ENCODE measurements at regions not wholly inside any gene's neighbourhood (a gene's known extent, or its start where the extent isn't known, plus 50 kb on each side); places are given as distances from the start of the nearest gene placed in this dataset.

DNA sequence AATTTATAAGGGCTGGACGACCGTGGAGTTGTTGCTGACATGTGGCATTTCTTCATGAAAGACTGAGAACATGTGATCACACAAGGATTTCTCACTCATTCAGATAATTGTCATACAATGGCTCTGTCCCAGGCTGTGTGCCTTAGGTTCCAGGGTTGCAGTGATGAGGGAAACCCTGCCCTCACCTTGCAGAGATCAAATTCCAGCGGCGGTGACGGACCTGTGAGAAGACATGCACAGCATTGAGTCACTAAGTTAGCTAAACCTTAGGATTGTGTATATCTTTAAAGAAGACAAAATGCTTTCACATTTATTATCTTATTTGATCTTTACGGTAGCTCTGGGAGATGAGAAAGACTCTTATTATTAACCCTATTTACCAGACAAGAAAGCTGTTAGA lies 1029.1 kb downstream of the BCL11B start:
- no peaks in the 10 kb centered on the region for H3K79me2 ChIP-seq (replicated peaks; ENCODE audit: insufficient read depth, low read length)
- H3K27ac ChIP-seq (ENCODE audit: low read length): no peak overlapping the region
- H2AFZ ChIP-seq (ENCODE audit: low read depth, low read length): no peak overlapping the region
- H3K4me2 ChIP-seq (ENCODE audit: low read length): no peak overlapping the region
- H3K9me3 ChIP-seq (ENCODE audit: low read length): no peaks in the 10 kb centered on the region
- H3K36me3 ChIP-seq (ENCODE audit: insufficient read depth, low read length): no peaks in the 10 kb centered on the region
- no peaks in the 10 kb centered on the region for H3K9me2 ChIP-seq (ENCODE audit: insufficient read depth, low read length)
- no peak overlapping the region for H3K4me3 ChIP-seq (ENCODE audit: low read length)
- H3K9ac ChIP-seq (ENCODE audit: low read length): no peak overlapping the region
- H3F3A ChIP-seq (ENCODE audit: insufficient read depth, low read length, poor library complexity, severe bottlenecking): no peaks in the 10 kb centered on the region
- no peaks in the 10 kb centered on the region for H4K20me1 ChIP-seq (ENCODE audit: insufficient read depth)
- no peaks in the 10 kb centered on the region for H3K27me3 ChIP-seq (ENCODE audit: insufficient read depth, low read depth, low read length)
- TF ChIP-seq, protein P1, sequence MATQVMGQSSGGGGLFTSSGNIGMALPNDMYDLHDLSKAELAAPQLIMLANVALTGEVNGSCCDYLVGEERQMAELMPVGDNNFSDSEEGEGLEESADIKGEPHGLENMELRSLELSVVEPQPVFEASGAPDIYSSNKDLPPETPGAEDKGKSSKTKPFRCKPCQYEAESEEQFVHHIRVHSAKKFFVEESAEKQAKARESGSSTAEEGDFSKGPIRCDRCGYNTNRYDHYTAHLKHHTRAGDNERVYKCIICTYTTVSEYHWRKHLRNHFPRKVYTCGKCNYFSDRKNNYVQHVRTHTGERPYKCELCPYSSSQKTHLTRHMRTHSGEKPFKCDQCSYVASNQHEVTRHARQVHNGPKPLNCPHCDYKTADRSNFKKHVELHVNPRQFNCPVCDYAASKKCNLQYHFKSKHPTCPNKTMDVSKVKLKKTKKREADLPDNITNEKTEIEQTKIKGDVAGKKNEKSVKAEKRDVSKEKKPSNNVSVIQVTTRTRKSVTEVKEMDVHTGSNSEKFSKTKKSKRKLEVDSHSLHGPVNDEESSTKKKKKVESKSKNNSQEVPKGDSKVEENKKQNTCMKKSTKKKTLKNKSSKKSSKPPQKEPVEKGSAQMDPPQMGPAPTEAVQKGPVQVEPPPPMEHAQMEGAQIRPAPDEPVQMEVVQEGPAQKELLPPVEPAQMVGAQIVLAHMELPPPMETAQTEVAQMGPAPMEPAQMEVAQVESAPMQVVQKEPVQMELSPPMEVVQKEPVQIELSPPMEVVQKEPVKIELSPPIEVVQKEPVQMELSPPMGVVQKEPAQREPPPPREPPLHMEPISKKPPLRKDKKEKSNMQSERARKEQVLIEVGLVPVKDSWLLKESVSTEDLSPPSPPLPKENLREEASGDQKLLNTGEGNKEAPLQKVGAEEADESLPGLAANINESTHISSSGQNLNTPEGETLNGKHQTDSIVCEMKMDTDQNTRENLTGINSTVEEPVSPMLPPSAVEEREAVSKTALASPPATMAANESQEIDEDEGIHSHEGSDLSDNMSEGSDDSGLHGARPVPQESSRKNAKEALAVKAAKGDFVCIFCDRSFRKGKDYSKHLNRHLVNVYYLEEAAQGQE (IDR thresholded peaks at IDR 0.05; ENCODE audit: borderline replicate concordance): no peak
- no peak for TF ChIP-seq EP300 (conservative IDR thresholded peaks at IDR 0.05; ENCODE audit: poor library complexity, severe bottlenecking)
- no peak for TF ChIP-seq EZH2 (IDR thresholded peaks at IDR 0.05; ENCODE audit: borderline replicate concordance, insufficient read depth, low read length, poor library complexity, severe bottlenecking)
- TF ChIP-seq POLR2AphosphoS5 (IDR thresholded peaks at IDR 0.05): no peak
- TF ChIP-seq, protein P2, sequence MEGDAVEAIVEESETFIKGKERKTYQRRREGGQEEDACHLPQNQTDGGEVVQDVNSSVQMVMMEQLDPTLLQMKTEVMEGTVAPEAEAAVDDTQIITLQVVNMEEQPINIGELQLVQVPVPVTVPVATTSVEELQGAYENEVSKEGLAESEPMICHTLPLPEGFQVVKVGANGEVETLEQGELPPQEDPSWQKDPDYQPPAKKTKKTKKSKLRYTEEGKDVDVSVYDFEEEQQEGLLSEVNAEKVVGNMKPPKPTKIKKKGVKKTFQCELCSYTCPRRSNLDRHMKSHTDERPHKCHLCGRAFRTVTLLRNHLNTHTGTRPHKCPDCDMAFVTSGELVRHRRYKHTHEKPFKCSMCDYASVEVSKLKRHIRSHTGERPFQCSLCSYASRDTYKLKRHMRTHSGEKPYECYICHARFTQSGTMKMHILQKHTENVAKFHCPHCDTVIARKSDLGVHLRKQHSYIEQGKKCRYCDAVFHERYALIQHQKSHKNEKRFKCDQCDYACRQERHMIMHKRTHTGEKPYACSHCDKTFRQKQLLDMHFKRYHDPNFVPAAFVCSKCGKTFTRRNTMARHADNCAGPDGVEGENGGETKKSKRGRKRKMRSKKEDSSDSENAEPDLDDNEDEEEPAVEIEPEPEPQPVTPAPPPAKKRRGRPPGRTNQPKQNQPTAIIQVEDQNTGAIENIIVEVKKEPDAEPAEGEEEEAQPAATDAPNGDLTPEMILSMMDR (IDR thresholded peaks at IDR 0.05; ENCODE audit: poor library complexity, severe bottlenecking): no peak
- TF ChIP-seq MXI1 (conservative IDR thresholded peaks at IDR 0.05; ENCODE audit: poor library complexity, severe bottlenecking): no peak
- no peak for TF ChIP-seq SMC3 (conservative IDR thresholded peaks at IDR 0.05; ENCODE audit: poor library complexity)
- no peak for TF ChIP-seq RAD21 (conservative IDR thresholded peaks at IDR 0.05)
- TF ChIP-seq TAF1 (IDR thresholded peaks at IDR 0.05; ENCODE audit: low read depth): no peak

DNA sequence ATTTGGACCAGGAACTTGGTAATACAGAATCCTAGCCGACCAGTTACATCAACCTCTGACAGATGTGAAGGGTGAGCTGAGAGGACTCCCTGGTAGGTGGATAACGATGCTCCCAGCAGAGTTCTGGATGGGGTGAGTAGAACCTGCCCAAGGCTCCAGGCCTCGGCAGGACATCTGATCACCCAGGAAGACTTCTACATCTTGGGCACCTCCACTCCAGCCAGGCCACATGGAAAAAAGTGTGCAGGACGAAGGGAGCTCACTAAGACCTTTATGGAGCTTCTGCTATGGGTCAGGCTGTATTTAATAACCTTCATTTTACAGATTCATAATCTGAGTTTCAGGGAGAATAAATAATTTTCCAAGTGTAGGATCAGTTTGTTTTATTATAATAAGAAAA lies 1028.7 kb downstream of the BCL11B start:
- H3K27ac ChIP-seq (ENCODE audit: low read length): no peak overlapping the region
- no peaks in the 10 kb centered on the region for H3K36me3 ChIP-seq (ENCODE audit: insufficient read depth, low read length)
- H3K9ac ChIP-seq (ENCODE audit: low read length): no peak overlapping the region
- no peak overlapping the region for H3K4me2 ChIP-seq (ENCODE audit: low read length)
- no peaks in the 10 kb centered on the region for H3K9me3 ChIP-seq (ENCODE audit: low read length)
- no peaks in the 10 kb centered on the region for H3K9me2 ChIP-seq (ENCODE audit: insufficient read depth, low read length)
- H3F3A ChIP-seq (ENCODE audit: insufficient read depth, low read length, poor library complexity, severe bottlenecking): no peaks in the 10 kb centered on the region
- no peak overlapping the region for H3K4me3 ChIP-seq (ENCODE audit: low read length)
- TF ChIP-seq MXI1 (conservative IDR thresholded peaks at IDR 0.05; ENCODE audit: poor library complexity, severe bottlenecking) (no peak), TAF1 (IDR thresholded peaks at IDR 0.05; ENCODE audit: low read depth) (no peak), POLR2AphosphoS5 (IDR thresholded peaks at IDR 0.05) (no peak), SMC3 (conservative IDR thresholded peaks at IDR 0.05; ENCODE audit: poor library complexity) (no peak), EZH2 (IDR thresholded peaks at IDR 0.05; ENCODE audit: borderline replicate concordance, insufficient read depth, low read length, poor library complexity, severe bottlenecking) (no peak), RAD21 (conservative IDR thresholded peaks at IDR 0.05) (no peak), EP300 (conservative IDR thresholded peaks at IDR 0.05; ENCODE audit: poor library complexity, severe bottlenecking) (no peak)
- TF ChIP-seq, protein P2 (IDR thresholded peaks at IDR 0.05; ENCODE audit: poor library complexity, severe bottlenecking): no peak
- TF ChIP-seq, protein P1 (IDR thresholded peaks at IDR 0.05; ENCODE audit: borderline replicate concordance): no peak
- no peaks in the 10 kb centered on the region for H4K20me1 ChIP-seq (ENCODE audit: insufficient read depth)
- no peaks in the 10 kb centered on the region for H3K79me2 ChIP-seq (replicated peaks; ENCODE audit: insufficient read depth, low read length)
- no peaks in the 10 kb centered on the region for H3K27me3 ChIP-seq (ENCODE audit: insufficient read depth, low read depth, low read length)
- H2AFZ ChIP-seq (ENCODE audit: low read depth, low read length): no peak overlapping the region

All from neural cell (in vitro differentiated cells).